HG03565 (cell line): ENCODE measurements at regions not wholly inside any gene's neighbourhood (a gene's known extent, or its start where the extent isn't known, plus 50 kb on each side); places are given as distances from the start of the nearest gene placed in this dataset.

Experiments
- ATAC-seq: cut with Tn5 transposase; IDR thresholded peaks from one replicate; pipeline ENCODE4 v1.9.1; 2021; ENCODE audit warnings: mild to moderate bottlenecking, moderate library complexity; ENCODE audit not compliant: unreplicated experiment

DNA sequence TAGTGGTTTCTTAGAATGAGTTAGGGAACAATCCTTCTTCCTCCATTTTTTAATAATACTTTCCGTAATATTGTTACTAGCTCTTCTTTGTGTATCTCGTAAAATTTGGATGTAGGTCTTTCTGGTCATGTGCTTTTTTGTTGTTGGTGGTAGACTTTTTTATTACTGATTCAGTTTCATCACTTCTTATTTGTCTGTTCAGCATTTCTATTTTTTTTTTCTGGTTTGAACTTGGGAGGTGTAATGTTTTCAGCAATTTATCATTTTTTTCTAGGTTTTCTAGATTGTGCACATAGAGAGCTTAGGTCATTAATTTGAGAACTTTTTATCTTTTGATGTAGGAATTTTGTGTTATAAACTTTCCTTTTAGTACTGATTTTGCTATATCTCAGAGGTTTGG lies 1299.9 kb downstream of the FSCB start:
- ATAC-seq, result no peak

DNA sequence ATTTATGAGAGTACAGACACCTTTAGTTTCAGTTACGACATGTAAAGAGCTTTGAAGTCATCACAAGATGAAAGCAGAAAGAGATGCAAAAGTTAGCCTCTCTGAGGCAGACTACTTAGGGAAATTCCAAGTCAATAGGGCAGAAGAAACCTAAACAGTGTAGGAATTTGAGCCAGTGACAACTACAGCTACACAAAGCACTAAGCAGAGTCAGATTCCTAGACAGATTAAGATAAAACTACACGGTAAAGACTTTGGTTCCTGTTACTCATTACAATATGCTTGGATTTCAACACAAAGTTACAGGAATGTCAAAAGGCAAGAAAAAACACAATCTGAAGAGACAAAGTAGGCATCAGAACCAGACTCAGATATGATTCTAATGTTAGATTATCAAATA lies 1302.3 kb downstream of the FSCB start:
- ATAC-seq, result no peak

DNA sequence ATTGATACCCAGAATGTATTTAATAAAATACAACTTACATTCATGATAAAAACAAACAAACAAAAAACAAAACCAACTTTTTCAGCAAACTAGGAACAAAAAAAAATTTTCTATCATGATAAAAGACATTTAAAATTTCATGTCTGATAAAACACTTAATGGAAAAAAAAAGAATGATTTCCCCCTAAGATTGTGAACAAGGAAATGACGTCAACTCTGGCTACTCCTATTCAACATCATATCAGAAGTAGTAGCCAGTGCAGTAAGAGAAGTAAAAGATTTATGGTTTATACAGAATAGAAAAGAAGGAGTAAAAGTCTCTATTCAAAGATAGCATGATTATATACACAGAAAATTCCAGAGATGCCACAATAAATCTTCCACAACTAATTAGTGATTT lies 1306.6 kb downstream of the FSCB start:
- no peak for ATAC-seq

DNA sequence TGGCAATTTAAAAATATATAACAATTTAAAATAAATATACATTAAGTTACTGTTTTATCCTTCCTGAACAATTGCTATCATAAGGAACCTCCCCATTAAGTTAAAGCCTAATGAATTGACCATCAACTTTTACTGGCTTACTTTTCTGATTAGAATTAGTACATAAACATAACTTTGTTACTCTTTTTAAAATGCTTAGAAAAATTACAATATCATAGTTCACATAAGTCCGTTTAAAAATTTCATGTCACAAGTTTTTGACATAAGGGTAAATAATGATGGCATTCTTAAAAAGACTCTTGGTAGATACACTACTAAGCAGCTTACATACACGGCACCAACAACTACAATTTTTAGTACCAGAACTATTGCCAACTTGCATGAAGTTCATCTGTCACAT lies 1308.6 kb downstream of the FSCB start:
- ATAC-seq, result no peak

DNA sequence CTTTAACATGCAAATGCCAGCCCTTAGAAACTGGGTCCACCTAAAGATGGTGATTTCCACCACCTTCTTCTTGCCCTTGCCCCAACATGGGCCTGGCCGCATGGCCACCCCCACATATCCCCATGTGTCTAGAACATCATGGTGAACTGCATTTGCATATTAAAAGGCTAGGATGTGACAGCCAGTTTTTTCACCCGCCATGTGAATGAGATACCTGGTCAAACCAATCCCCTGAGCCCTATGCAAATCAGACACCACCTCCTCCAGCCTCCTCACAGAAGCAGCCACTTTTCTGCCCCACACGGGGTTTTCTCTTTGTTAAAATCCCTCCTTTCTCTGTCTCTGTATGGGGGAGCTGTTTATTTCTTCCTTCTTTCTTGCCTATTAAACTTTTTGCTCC lies 1322.5 kb downstream of the FSCB start:
- no peak for ATAC-seq

DNA sequence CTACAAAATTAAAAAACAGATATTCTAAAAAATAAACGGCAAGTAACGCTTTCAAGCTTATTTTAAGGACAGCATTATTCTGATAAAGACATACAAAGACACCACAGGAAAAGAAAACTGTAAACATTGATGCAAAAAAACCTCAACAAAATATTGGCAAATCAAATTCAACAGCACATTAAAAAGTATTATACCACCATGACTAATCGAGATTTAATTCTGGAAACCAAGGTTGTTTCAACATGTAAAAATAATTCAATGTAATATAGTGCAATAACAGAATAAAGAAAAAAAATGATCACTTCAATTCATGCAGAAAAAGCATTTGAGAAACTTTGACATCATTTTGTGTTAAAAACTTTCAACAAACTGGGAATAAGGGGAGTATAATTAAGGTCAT lies 1323.2 kb downstream of the FSCB start:
- ATAC-seq, result no peak

DNA sequence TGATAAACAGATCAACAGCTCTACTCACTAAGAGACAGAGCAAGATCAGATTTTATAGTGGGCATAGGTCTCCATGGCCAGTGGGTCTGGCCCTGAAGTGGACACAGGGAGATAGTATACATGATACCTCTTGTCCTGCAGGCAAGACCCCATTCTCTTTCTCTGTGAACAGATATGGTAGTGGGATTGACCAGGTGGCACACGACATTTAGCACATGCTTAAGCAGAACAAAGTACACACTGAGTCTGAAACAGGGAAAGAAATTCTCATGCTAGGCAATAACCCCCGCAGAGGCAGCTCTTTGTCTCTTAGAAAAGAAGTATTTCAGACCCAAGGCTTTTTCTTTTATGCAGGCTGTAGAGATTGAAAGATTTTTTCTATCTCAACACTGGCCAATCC lies 1331.2 kb downstream of the FSCB start:
- ATAC-seq, result no peak

DNA sequence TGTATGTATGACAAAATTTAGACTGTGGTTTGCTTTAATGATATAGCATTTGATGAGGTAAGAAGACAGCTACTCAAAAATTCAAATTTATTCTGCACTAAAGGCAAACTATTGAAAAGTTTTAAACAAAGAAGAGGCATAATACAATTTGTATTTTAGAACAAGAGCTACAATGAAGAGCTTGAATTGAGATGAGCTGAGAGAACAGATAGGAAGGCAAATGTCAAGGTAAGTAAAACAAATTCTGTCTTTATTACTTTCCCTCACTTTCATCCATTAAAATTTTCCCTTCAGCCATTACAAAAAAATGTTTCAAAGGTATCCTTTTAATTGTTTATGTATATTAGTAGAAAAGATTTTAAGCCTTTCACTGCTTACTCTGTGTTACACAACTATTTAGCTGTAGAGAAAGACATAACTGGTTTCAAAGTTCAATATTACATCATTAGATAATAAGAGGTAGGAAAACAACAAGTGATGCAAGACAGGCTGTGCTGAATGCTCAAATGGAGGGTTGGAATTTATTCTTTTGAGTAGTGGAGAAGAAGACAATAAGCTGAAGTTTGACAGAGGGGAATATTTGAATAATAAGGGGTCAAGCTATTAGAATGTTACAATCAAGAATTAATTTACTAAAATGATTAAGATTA lies 1334.1 kb downstream of the FSCB start:
- no peak for ATAC-seq

DNA sequence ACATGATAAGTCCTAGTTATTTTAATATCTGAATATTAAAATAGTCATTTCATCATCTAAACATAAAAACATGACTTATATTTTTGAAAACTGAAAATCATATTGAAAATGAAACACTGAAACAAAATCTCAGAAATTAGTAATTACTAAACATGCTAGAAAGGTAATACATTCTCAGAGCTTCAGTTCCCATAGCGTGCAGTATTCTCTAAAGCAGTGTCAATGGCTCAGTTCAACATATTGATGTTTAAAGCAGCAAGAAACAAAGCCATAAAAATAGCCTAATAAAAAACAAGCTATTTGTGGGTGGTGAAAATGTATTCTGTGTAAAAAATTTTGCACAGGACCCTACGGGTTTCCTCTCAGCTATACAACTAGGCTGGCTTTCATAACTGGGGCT lies 1337.4 kb downstream of the FSCB start:
- ATAC-seq, result no peak

DNA sequence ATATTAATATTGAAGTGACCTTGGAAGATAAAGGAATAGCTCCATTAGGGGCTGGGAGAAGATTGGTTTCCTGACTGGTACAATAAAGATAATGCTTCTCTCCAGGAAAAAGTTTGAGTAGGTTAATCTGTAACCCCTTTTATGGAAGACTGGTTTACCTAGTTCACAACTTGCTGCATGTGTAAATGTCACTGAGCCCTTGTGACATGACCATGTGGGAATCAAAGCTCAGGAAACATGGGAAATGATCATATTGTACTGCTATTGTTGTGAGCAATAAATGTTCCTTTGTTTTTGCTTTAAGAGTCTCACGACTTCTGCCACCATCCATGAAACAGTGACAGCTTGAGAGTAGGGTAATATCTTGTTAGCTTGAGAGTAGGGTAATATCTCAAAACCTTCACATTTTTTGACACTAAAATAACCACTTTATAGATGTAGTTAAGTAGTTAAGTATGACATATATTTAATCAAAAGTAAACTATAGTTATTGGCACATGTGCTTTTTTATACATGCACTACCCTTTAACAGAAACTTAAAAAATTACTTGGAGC lies 1338.6 kb downstream of the FSCB start:
- no peak for ATAC-seq

DNA sequence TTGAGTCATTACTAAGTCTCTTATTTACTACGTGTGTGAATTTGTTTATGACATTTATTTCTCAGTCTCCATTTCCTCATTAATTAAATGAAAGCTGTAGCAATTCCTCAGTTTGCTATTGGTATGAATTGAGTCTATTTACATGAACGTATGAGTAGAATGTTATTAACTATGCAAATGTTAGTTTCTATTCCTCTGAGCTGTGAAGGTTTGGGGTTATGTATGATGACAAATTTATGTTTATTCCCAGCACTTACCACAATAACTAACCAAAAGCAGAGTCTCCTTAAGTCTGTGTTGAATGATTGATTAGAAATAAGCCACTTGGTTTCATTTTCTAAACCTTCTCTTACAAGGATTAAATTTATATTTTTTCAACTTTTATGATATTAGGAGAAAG lies 1340.9 kb downstream of the FSCB start:
- ATAC-seq, result peak; percentile 64

DNA sequence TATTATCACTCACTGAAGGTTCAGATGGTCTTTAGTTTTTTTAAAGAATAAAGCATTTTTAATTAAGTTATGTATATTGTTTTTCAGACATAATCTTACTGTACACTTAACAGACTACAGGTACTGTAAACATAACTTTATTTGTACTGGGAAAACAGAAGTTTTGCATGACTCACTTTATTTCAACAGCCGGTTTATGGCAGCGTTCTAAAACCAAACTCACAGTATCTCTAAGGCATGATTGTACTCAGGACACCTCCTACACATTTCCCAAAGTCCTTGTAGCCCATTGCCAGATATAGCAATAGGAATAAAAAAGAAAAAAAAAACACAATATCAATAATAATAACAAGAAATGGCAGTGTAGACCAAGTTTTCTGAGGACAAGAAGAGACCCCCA lies 1341.4 kb downstream of the FSCB start:
- ATAC-seq, result no peak

DNA sequence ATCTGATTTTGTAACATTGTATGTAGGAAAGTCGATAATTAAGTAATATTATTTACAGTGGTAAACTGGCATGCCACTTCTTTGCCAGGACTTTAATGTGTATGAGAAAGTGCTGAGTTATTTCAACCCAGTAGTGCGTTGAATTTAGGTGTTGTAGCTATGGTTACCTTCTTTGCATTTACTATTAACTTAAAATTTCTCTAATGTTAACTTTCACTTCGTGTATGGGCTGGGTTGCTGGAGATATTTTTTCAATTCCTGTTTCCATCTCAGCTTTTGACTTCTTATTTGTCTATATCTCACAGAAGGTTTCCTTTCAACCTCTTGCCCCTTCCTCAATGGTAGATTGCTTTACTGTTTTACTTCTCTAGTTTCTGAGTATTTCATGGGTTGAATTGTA lies 1345.6 kb downstream of the FSCB start:
- ATAC-seq, result no peak

DNA sequence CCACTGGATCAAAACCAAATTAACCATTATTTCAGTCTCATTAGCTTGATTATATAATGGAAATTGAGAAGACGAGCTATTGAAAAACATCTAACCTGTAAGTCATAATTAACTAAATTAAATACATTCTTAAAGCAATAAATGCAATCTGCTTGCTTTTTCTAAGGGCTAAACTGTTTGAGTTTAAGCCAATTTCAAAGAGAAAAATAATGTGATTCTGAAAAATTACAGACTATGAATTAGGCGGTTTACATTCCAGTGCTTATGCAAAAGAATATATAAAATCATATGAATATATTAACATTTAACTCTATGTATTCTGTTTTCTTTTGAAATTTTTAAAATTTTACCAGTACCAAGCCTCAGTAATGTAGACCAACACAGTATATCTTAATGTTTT lies 1349.4 kb downstream of the FSCB start:
- no peak for ATAC-seq

DNA sequence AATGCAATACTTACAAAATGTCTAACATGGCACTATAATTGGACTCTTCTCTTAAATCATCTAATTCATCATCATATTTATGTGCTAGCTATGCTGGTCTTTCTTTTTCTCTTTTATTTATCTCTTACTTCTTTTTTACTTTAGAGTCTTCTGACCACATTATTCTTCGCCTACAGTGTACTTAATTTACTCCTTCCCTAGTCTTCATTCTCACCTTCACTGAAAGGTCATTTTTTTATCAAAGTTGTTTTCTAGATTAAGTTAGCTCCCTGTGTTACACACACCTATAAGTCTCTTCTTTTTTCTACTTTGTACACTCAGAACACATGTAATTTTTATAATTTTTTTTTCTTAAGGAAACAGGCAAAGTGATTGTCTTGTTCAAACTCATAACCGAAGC lies 1351.2 kb downstream of the FSCB start:
- no peak for ATAC-seq

DNA sequence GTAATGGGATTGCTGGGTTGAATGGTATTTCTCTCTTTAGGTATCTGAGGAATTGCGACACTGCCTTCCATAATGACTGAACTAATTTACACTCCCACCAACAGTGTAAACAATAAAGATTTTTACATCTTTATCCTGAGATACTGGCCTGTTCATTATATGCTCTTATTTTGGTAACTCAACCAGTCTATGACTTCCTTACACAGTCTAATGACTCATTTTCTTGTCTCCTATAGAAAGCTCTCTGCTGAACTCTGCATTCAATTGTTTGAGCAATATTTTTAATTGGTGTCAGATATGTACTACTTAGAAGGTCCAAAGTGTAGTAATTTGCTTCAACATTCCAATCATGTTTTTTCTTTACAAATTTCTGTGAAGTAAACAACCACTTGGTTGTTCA lies 1351.8 kb downstream of the FSCB start:
- no peak for ATAC-seq

DNA sequence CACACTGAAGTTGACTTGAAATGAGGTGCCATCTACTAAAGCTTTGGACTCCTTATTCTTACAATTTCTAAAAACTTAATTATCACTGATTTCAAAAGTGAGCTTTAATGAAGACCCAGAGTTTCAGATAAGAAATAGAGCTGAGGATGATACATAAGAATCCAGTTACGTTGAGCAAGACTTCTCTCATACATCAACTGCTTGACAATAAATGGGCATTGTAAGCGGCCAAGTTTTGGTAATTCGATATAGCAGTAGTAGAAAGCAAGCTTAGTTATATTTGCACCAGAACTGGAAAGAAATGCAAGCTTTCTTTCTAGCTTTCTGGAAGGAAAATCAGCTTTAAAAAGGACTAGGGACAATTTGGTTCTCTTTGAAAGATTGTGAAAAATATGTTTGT lies 1359.6 kb downstream of the FSCB start:
- no peak for ATAC-seq

DNA sequence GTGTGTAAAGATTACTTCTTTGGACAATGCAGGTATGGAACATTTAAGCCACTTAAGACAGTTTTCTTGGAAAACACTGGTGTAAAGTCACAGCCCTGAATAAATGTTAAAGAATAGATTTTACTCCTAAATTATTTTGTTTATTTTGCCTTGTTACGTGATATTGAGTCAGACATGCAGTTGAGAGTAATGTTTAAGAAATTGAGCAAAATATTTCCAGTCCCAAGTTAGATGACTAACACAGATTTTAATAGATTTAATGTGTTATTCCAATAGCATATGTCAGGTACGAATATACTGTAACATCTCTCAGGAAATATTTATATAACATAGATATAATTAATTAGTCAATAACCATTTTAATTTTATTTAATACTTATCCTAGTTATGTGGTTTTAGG lies 1361.7 kb downstream of the FSCB start:
- ATAC-seq, result no peak

DNA sequence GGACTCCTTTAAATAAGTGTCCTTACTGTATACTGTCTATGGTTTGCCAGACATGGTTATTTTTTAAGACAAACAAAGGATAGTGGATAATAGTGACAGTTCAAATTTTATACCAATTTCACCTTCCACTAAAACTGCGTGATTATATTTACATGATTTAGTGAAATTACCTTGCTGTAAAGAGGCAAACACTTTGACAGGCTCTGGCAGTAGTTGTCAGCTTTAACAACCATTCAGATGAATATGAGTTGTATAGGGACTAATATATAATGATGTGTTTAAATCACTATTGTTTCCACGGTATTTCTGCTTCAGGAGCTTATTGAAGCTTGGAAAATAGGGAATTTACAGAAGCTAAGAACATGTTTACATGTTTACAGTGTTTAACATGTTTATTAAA lies 1364.0 kb downstream of the FSCB start:
- no peak for ATAC-seq

DNA sequence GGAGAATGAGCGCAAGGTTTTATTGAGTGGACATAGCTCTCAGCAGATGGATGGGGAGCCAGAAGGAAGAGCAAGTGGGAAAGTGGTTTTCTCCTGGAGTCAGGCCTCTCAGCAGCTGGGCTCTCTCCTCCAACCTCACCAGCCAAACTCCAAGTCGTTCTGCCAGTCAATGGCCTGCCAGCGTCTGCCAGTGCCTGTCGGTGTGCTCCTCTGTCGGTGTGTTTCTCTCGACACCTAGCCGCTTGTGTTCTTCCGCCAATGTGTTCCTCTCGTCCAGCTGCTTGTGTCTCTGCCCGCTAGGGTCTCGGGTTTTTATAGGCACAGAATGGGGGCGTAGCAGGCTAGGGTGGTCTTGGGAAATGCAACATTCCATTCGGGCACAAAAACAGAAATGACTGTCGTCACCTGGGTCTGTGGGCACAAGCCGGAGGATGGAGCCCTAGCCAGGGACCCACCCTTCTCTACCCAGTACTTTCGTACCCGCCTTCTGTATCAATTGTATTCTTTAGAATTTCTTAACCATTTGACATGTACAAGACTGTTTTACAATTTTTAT lies 1365.4 kb downstream of the FSCB start:
- ATAC-seq, result no peak

DNA sequence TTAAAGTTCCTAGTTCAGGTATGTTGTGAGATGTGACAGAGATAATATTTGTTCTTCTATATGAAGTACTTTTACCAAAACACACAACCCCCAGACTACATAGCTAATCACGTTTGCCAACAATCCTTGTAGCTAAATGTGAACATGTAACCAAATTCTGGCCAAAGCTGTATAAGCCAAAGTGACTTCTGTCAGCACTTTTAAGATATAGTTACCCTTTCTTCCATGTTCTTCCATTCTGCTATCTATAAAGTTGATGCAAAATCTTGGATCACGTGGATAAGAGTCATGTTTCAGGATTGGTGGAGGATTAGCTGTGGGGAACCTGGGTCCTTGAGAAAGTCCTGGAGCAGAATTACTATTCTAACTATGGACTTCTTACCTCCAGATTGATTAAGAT lies 1366.6 kb downstream of the FSCB start:
- ATAC-seq, result no peak

DNA sequence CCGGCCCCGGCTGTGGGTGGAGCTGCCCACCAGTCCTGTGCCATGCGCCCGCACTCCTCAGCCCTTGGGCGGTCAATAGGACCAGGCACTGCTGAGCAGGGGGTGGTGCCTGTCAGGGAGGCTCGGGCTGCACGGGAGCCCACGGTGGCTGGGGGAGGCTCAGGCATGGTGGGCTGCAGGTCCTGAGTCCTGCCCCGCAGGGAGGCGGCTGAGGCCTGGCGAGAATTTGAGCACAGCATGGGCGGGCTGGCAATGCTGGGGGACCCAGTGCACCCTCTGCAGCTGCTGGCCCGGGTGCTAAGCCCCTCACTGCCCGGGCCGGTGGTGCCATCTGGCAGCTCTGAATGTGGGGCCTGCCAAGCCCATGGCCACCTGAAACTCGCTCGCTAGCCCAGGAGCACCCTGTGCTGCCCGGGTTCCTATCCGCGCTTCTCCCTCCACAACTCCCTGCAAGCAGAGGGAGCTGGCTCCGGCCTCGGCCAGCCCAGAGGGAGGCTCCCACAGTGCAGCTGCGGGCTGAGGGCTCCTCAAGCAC lies 1371.1 kb downstream of the FSCB start:
- ATAC-seq, result no peak

DNA sequence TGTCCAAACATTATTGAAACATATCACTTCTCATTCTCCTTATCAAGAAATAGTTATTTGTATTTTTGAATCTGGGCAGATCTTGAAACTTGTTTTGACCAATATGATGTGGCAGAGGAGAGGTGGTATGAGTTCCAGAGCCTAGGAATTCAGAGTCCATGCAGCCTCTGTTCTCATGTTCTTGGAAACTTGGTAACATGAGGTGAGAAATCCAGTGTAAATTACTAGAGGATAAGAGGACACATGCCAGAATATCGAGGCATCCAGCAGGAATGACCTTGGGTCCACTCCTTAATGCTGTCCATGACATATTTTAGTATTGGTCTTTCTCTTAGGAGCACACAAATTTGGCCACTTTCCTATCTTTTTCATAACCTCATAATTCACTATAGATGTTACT lies 1374.6 kb downstream of the FSCB start:
- ATAC-seq, result no peak
